HG03565 (cell line): ENCODE measurements at regions not wholly inside any gene's neighbourhood (a gene's known extent, or its start where the extent isn't known, plus 50 kb on each side); places are given as distances from the start of the nearest gene placed in this dataset.

ENCODE experiments used
- ATAC-seq: cut with Tn5 transposase; IDR thresholded peaks from one replicate; pipeline ENCODE4 v1.9.1; 2021; ENCODE audit warnings: mild to moderate bottlenecking, moderate library complexity; ENCODE audit not compliant: unreplicated experiment

DNA sequence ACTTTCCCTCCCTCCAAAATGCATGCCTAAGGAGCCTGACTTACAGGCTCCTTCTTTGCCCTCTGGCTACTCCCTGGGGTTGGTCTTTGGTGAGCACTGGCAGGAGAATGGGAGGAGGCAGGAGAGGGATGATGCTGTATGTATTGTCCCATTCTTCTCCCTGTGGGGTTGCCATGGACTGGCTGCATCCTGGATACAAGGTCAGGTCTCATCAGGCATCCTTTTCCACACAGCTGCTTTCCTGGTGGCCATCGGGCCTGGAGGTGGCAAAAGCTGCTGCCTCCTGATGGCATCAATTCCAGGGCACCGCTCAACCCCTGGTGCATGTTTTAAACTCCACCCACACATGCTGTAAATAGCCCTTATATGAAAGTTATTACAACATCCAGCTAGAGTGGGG is 257.2 kb downstream of the ETS1 start:
- no peak for ATAC-seq

GRCh38 chr11:128328955-128329551 is 258.3 kb downstream of the ETS1 start:
- no peak for ATAC-seq

- no peak for ATAC-seq
These were observed 260.1 kb downstream of the ETS1 start for GRCh38 chr11:128327274-128327673.

GRCh38 chr11:128326791-128327190 is 260.6 kb downstream of the ETS1 start:
- no peak for ATAC-seq

GRCh38 chr11:128324531-128325141 is 262.7 kb downstream of the ETS1 start:
- no peak for ATAC-seq

- no peak for ATAC-seq
These were observed 263.3 kb downstream of the ETS1 start for GRCh38 chr11:128324051-128324481.

DNA sequence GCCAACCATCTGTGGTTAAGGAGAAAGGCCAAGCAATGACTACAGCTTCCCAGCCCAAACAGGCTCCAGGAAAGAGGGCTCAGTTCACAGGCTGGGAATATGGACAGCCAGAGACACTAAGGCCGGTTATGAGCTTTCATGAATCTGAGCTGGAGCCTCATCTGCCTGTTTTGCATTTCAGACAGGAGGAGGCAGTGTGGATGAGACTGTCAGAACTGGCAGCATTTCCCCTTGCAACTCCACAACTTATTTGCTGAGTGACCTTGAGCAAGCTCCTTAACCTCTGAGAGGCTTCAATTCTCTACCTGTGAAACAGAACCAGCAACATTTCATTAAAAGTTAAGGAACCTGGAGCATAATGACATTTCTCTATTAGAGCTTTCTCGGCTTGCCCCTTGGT is 264.0 kb downstream of the ETS1 start:
- no peak for ATAC-seq

DNA sequence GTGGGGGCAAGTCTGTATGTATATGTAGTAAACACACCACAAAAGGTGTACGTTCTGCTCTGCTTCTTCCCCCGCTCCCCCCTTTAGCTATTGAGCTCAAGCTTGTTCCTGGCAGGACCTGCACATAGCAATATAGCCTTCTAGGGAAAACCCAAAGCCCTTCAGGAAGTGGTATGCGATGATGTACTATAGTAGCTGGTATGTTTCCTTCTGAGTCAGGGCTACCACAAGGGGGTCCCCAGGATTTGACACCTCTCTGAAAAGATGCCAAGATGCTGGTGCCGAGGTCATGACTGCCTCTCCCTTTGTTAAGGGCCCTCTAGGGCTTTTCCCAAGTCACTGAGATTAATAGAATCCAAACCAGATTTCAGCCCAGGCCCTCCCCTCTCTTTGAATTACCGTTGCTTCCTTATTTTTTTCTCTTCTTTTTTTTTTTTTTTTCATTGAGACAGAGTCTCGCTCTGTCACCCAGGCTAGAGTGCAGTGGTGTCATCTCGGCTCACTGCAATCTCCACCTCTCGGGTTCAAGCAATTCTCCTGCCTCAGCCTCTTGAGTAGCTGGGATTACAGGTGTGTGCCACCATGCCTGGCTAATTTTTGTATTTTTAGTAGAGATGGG is 268.4 kb downstream of the ETS1 start:
- ATAC-seq: peak; percentile 89

- no peak for ATAC-seq
These were observed 270.7 kb downstream of the ETS1 start for GRCh38 chr11:128316541-128317227.

DNA sequence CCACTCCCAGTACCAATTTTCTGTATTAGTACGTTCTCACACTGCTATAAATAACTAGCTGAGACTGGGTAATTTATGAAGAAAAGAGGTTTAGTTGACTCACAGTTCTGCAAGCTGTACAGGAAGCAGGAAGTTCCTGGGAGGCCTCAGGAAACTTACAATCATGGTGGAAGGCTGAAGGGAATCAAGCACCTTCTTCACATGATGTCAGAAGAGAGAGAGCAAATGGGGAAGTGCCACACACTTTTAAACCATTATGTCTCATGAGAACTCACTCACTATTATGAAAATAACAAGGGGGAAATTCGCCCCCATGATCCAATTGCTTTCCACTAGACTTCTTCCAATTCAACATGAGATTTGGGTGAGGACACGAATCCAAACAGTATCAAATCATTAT is 271.4 kb downstream of the ETS1 start:
- ATAC-seq: no peak

GRCh38 chr11:128313931-128314330 is 273.4 kb downstream of the ETS1 start:
- ATAC-seq: no peak

- no peak for ATAC-seq
These were observed 275.3 kb downstream of the ETS1 start for GRCh38 chr11:128311742-128312719.

DNA sequence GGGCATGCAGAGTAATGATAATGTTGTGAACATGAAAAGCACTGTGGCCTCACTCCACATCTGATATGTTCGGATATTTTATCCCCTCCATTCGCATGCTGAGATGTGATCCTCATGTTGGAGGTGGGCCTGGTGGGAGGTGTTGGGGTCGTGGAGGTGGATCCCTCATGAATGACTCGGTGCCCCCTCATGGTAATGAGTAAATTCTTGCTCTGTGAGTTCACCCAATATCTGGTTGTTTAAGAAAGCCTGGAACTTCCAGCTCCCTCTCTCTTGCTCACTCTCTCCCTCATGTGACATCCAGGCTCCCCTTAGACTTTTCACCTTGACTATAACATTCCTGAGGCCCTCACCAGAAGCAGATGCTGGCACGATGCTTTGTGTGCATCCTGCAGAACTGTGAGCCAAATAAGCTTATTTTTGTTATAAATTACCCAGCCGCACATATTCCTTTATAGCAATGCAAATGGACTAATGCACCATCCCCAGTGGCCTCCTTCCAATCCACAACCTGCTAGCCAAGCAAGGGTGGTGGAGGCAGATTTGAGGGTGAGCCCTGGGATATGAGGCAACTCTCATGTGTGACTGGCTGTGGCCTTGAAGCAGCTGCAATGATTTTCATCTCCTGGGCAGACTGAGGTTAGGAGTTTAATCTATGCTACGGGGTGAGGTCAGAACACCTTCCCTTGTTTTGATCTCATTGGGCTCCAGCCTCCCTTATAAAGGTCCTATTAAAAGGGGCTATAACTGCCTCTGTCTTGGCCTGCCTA is 276.5 kb downstream of the ETS1 start:
- ATAC-seq: no peak

- ATAC-seq: no peak
These were observed 277.4 kb downstream of the ETS1 start for GRCh38 chr11:128310005-128310404.

DNA sequence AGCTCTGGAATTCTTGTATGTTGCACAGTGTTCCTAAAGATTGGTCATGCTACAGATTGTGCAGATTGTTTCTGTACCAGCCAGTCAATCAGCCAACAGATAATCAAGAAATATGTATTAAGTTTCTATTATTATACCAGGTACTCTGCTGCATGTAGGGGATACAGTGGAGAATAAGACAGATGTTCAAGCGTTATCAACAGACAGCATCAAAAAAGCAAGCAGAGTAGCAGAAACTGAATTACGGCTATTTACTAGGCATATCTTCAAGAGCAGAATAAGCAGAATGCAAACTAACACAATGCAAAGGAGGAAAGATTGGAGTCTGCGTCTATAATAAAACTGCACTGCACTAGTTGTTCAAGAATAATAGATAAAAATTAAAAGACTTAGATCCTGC is 278.6 kb downstream of the ETS1 start:
- ATAC-seq: no peak

- no peak for ATAC-seq
These were observed 281.8 kb downstream of the ETS1 start for GRCh38 chr11:128305588-128305987.

DNA sequence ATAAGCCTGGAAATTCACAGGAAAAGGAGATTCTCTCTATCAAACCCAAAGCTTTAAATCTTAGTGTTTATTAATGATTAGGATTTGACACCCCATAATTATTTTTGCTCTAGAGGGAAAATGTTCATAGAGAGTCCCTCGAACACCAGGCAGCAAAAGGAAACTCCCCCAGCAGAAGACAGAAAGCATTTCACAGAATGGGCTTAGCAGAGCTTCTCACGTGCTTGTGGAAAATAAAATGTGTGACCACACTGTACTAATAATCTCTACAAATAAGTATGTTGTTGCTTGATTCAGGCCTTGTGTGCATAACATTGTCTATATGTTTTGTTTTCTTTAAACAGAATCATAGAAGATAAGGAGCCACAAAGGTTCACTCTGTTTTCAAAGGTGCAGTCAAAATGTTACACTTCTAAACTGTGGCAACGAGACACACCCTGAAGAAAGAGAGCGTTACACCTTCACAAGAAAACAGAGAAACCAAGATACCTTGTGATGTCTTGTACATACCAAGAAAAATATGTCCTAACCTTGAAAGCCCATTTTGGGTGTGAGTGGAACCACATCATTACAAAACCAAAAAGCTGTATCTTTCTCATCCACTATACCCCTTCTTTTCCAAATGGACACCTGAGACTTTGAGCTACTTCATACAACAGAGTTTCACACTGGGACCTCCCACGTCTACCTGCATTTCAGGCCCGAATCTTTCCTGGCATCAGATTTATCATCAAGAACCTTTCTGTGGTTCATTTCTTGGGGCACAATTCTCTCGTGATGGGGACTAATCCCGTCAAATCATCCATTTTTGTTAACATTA is 282.5 kb downstream of the ETS1 start:
- ATAC-seq: no peak

DNA sequence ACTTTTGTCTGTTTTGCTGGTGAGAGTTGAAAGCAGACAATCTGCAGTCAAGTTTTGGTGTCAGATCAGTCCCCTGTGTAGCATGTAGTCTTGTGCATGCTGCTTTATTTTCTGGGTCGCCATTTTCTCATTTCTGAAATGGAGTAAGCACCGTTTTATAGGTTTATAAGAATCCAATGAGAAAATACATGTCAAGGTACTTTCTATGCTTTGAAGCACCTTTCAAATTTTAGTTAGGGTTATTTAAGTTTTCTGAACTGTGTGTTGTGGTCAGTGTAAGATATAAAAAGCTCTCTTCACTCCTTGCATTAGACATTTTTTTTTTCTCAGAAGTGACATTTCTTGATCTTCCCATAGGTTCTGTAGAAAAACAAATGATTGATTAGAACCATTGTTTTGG is 283.2 kb downstream of the ETS1 start:
- ATAC-seq: no peak

DNA sequence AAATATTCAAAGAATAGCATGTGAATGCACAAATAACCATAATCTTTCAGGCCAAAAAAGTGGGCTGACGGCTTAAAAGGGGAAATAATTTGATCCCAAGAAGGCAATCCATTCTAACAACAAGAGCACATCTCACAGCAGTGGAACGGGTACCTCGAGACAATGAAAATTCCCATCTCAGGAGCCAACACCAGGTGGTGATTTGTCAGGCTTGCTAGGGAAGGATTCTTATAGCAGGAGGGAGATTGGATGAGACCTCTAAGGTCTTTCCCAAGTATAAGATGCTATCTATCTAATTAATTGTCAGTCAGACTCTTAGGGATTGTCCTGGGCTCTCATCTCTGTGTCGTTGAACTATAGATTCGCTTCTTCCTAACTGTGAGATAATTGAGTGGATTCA is 284.0 kb downstream of the ETS1 start:
- no peak for ATAC-seq
